ENCODE measurements at regions not wholly inside any gene's neighbourhood (a gene's known extent, or its start where the extent isn't known, plus 50 kb on each side); places are given as distances from the start of the nearest gene placed in this dataset.

- TF ChIP-seq CTCF (IDR thresholded peaks at IDR 0.05; ENCODE audit: low read depth, low read length) (no peak), EZH2phosphoT487 (IDR thresholded peaks at IDR 0.05; ENCODE audit: low read depth) (no peak)
Observed at GRCh38 chr2:60025496-60025895, 528.0 kb downstream of the BCL11A start.

Data from OCI-LY3 (cell line).